Mesendoderm (in vitro differentiated cells): ENCODE measurements at regions not wholly inside any gene's neighbourhood (a gene's known extent, or its start where the extent isn't known, plus 50 kb on each side); places are given as distances from the start of the nearest gene placed in this dataset.
A peak's percentile ranks its signal among the peaks of the same experiment; 100 is the strongest.

Source experiments
- DNase-seq: peaks from one replicate; pipeline ENCODE4 v3.0.0; 2013
- H2AK5ac ChIP-seq: 2 replicates; pipeline ENCODE4 v1.6.1; 2013; ENCODE audit warnings: low read length, inconsistent platforms
- H2BK120ac ChIP-seq: 2 replicates; pipeline ENCODE4 v1.6.1; 2013; ENCODE audit warnings: low read depth, mild to moderate bottlenecking, low read length, moderate library complexity, mixed read lengths
- H2BK15ac ChIP-seq: replicated peaks from 2 replicates; pipeline ENCODE4 v1.6.1; 2013; ENCODE audit warnings: low read depth, mild to moderate bottlenecking, moderate library complexity
- H2BK5ac ChIP-seq: 2 replicates; pipeline ENCODE4 v1.6.1; 2013; ENCODE audit warnings: low read length, inconsistent platforms
- H3K18ac ChIP-seq: 2 replicates; pipeline ENCODE4 v1.6.1; 2013; ENCODE audit warnings: mild to moderate bottlenecking, low read length, mixed read lengths
- H3K23ac ChIP-seq: one replicate; pipeline ENCODE4 v1.6.1; 2013; ENCODE audit warnings: low read length
- H3K27ac ChIP-seq: 2 replicates; pipeline ENCODE4 v1.5.1; 2013; ENCODE audit warnings: low read depth, mild to moderate bottlenecking, inconsistent platforms, low read length, moderate library complexity
- H3K27me3 ChIP-seq: 2 replicates; pipeline ENCODE4 v1.6.1; 2013; ENCODE audit warnings: low read length, control low read depth, mild to moderate bottlenecking, inconsistent platforms; ENCODE audit not compliant: insufficient read depth, poor library complexity
- H3K36me3 ChIP-seq: 2 replicates; pipeline ENCODE4 v1.6.1; 2013; ENCODE audit warnings: low read length, inconsistent platforms; ENCODE audit not compliant: control insufficient read depth, insufficient read depth
- H3K4ac ChIP-seq: one replicate; pipeline ENCODE4 v1.6.1; 2013; ENCODE audit warnings: low read depth, mild to moderate bottlenecking, low read length, moderate library complexity
- H3K4me1 ChIP-seq: 2 replicates; pipeline ENCODE4 v1.6.1; 2013; ENCODE audit warnings: low read depth, low read length, inconsistent platforms; ENCODE audit not compliant: control insufficient read depth
- H3K4me2 ChIP-seq: 2 replicates; pipeline ENCODE4 v1.6.1; 2013; ENCODE audit warnings: low read length
- H3K4me3 ChIP-seq: 2 replicates; pipeline ENCODE4 v1.5.1; 2013; ENCODE audit warnings: mild to moderate bottlenecking, low read length
- H3K56ac ChIP-seq: one replicate; pipeline ENCODE4 v1.6.1; 2013; ENCODE audit warnings: low read length
- H3K79me1 ChIP-seq: 2 replicates; pipeline ENCODE4 v1.6.1; 2013; ENCODE audit warnings: low read length, inconsistent platforms
- H3K79me2 ChIP-seq: 2 replicates; pipeline ENCODE4 v1.6.1; 2013; ENCODE audit warnings: mild to moderate bottlenecking, low read length; ENCODE audit not compliant: control insufficient read depth, insufficient read depth
- H3K9ac ChIP-seq: 2 replicates; pipeline ENCODE4 v1.6.1; 2013; ENCODE audit warnings: low read length, inconsistent platforms
- H4K5ac ChIP-seq: one replicate; pipeline ENCODE4 v1.6.1; 2013; ENCODE audit warnings: low read length
- H4K8ac ChIP-seq: one replicate; pipeline ENCODE4 v1.6.1; 2013; ENCODE audit warnings: low read depth, mild to moderate bottlenecking, control low read depth, low read length, moderate library complexity
- WGBS: extraction: QIAGEN DNeasy Blood & Tissue Kit; methylation state at CpG from one replicate; pipeline ENCODE4 v1.1.7; 2013; ENCODE audit warnings: low lambda C conversion rate, missing lambda C conversion rate; ENCODE audit not compliant: insufficient coverage; ENCODE audit errors: extremely low coverage; 5-methylcytosine and 5-hydroxymethylcytosine counted together

- Histone ChIP-seq H2BK120ac (no peak overlapping the region), H3K18ac (no peak overlapping the region), H3K4me3 (no peak overlapping the region), H3K4ac (no peak overlapping the region), H2BK5ac (no peak overlapping the region), H4K5ac (no peak overlapping the region), H3K4me2 (no peak overlapping the region), H3K4me1 (peaks cover 5% of the 10 kb centered on the region), H3K79me1 (no peaks in the 10 kb centered on the region), H4K8ac (no peak overlapping the region), H2AK5ac (no peak overlapping the region), H3K27me3 (no peaks in the 10 kb centered on the region), H3K79me2 (no peaks in the 10 kb centered on the region), H3K23ac (no peak overlapping the region), H2BK15ac (no peak overlapping the region), H3K27ac (no peak overlapping the region), H3K9ac (no peak overlapping the region), H3K56ac (no peak overlapping the region), H3K36me3 (no peaks in the 10 kb centered on the region)
- WGBS = no CpG with 5 or more reads among the region's 7 CpGs
- DNase-seq = no peak
These were observed 630.2 kb downstream of the DHX35 start for GRCh38 chr20:39592371-39592770.

DNA sequence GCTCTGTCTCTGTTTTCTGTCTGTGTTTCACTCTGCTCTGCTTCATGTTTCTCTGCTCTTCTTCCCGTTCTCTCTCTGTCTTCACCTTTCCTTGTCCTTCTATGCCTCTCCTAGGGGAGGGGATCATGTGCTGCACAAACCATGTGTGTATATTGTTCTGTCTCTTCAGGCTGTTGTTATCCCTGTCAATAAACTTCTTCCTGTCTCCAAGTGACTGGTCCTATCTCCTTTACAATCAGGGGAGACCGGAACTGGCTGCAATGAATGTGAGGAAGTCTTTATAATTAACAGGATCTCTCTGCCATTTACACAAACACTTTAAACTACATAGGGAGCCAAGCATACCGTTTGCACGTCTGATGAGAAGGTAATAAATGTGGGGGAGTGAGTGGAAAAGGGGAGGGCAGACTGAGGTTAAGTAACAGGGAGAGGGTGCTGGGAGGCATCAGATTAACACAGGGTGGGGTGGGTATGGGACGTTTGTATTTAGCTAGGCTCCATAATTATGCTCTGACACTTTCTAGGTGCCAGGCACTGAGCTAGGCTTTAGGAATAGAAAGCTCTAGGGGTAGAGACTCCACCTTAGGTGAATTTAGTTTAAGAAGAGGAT, 626.1 kb downstream of the DHX35 start:
- Histone ChIP-seq H3K56ac (no peak overlapping the region), H4K5ac (no peak overlapping the region), H2BK5ac (no peak overlapping the region), H3K4me2 (no peak overlapping the region), H4K8ac (no peak overlapping the region), H3K79me1 (no peaks in the 10 kb centered on the region), H3K23ac (no peak overlapping the region), H3K27me3 (no peaks in the 10 kb centered on the region), H3K27ac (no peak overlapping the region), H2BK120ac (no peak overlapping the region), H3K18ac (no peak overlapping the region), H2BK15ac (no peak overlapping the region), H3K4ac (no peak overlapping the region), H3K36me3 (no peaks in the 10 kb centered on the region), H3K4me1 (peaks cover 5% of the 10 kb centered on the region), H2AK5ac (no peak overlapping the region), H3K9ac (no peak overlapping the region), H3K79me2 (no peaks in the 10 kb centered on the region), H3K4me3 (no peak overlapping the region)
- peak; percentile 39 for DNase-seq
- WGBS = no CpG with 5 or more reads among the region's 5 CpGs

DNA sequence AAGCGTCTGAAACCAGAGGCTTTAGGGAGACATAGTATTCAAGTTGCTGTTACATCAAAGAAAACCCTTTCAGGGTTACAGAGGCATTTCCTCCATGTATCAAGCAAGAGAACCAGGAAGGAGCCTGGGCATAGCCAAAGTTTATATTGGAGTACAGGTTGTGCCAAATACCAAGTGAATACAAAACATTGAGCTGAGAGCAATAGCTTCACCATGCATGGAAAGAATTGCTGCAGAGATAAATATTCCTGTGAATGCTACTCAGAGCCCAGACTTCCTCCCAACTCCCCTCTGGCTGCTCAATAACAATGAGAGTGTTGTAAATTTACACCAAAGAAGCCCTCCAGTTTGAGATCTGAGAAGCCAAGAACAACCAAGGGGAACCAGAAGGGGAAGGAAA, 618.9 kb downstream of the DHX35 start:
- no peak overlapping the region for H2BK15ac ChIP-seq
- H3K4ac ChIP-seq = no peak overlapping the region
- no peak overlapping the region for H3K4me3 ChIP-seq
- H3K23ac ChIP-seq = no peak overlapping the region
- H4K5ac ChIP-seq = no peak overlapping the region
- H2BK5ac ChIP-seq = no peak overlapping the region
- H2BK120ac ChIP-seq = no peak overlapping the region
- no peak for DNase-seq
- no peak overlapping the region for H3K9ac ChIP-seq
- H4K8ac ChIP-seq = no peak overlapping the region
- no peaks in the 10 kb centered on the region for H3K79me2 ChIP-seq
- H3K4me2 ChIP-seq = no peak overlapping the region
- H3K4me1 ChIP-seq = no peaks in the 10 kb centered on the region
- H3K36me3 ChIP-seq = no peaks in the 10 kb centered on the region
- H3K79me1 ChIP-seq = no peaks in the 10 kb centered on the region
- no peak overlapping the region for H2AK5ac ChIP-seq
- H3K56ac ChIP-seq = no peak overlapping the region
- no peak overlapping the region for H3K18ac ChIP-seq
- no peak overlapping the region for H3K27ac ChIP-seq
- no CpG with 5 or more reads among the region's 1 CpG for WGBS
- H3K27me3 ChIP-seq = no peaks in the 10 kb centered on the region

- Histone ChIP-seq H3K4ac (no peak overlapping the region), H3K56ac (no peak overlapping the region), H2BK15ac (no peak overlapping the region), H3K4me1 (no peaks in the 10 kb centered on the region), H4K5ac (no peak overlapping the region), H3K4me3 (no peak overlapping the region), H3K27me3 (no peaks in the 10 kb centered on the region), H3K36me3 (no peaks in the 10 kb centered on the region), H2BK5ac (no peak overlapping the region), H3K9ac (no peak overlapping the region), H3K18ac (no peak overlapping the region), H3K27ac (no peak overlapping the region), H2AK5ac (no peak overlapping the region), H3K23ac (no peak overlapping the region), H3K79me2 (no peaks in the 10 kb centered on the region), H3K79me1 (no peaks in the 10 kb centered on the region), H4K8ac (no peak overlapping the region), H3K4me2 (no peak overlapping the region), H2BK120ac (no peak overlapping the region)
- no peak for DNase-seq
- no CpG with 5 or more reads among the region's 5 CpGs for WGBS
These were observed 614.6 kb downstream of the DHX35 start for GRCh38 chr20:39576771-39577170.

- H3K9ac ChIP-seq = no peak overlapping the region
- no peaks in the 10 kb centered on the region for H3K79me1 ChIP-seq
- no CpG with 5 or more reads among the region's 2 CpGs for WGBS
- H3K4ac ChIP-seq = no peak overlapping the region
- H2BK15ac ChIP-seq = no peak overlapping the region
- no peak overlapping the region for H3K27ac ChIP-seq
- H2AK5ac ChIP-seq = no peak overlapping the region
- no peaks in the 10 kb centered on the region for H3K36me3 ChIP-seq
- no peaks in the 10 kb centered on the region for H3K27me3 ChIP-seq
- H3K18ac ChIP-seq = no peak overlapping the region
- H3K23ac ChIP-seq = no peak overlapping the region
- no peak for DNase-seq
- H3K4me3 ChIP-seq = no peak overlapping the region
- no peak overlapping the region for H2BK5ac ChIP-seq
- no peak overlapping the region for H3K4me2 ChIP-seq
- no peak overlapping the region for H4K5ac ChIP-seq
- no peak overlapping the region for H4K8ac ChIP-seq
- H3K56ac ChIP-seq = no peak overlapping the region
- no peak overlapping the region for H2BK120ac ChIP-seq
- no peaks in the 10 kb centered on the region for H3K4me1 ChIP-seq
- H3K79me2 ChIP-seq = no peaks in the 10 kb centered on the region
These were observed 611.9 kb downstream of the DHX35 start for GRCh38 chr20:39574061-39574460.

DNA sequence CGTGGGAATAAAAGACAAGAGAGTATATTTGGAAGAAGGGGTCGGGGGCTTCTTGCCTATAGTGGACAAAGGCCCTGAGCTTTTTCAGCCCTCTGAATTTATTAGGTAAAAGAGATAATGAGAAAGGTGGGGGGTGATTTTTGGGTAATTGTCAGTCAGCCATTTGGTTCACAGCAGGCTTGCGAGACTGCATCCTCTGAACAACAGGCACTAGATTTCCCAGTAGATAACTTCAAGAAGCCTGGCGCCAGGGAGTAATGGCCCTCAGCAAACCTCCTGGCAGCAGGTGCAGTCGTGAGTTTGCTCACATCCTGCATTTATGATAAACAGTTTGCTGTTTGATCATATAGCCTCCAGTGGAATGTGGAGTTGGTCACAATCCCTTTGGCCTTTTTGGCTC, 609.0 kb downstream of the DHX35 start:
- Histone ChIP-seq H3K4me2 (no peak overlapping the region), H3K18ac (no peak overlapping the region), H3K4ac (no peak overlapping the region), H3K79me1 (no peaks in the 10 kb centered on the region), H3K79me2 (no peaks in the 10 kb centered on the region), H3K27me3 (no peaks in the 10 kb centered on the region), H3K9ac (no peak overlapping the region), H2BK15ac (no peak overlapping the region), H3K27ac (no peak overlapping the region), H3K4me3 (no peak overlapping the region), H3K56ac (no peak overlapping the region), H3K36me3 (no peaks in the 10 kb centered on the region), H2BK5ac (no peak overlapping the region), H2BK120ac (no peak overlapping the region), H2AK5ac (no peak overlapping the region), H4K5ac (no peak overlapping the region), H4K8ac (no peak overlapping the region), H3K23ac (no peak overlapping the region), H3K4me1 (no peaks in the 10 kb centered on the region)
- DNase-seq = peak; percentile 76
- no CpG with 5 or more reads among the region's 5 CpGs for WGBS
